WTC11 (cell line): ENCODE measurements at regions not wholly inside any gene's neighbourhood (a gene's known extent, or its start where the extent isn't known, plus 50 kb on each side); places are given as distances from the start of the nearest gene placed in this dataset.

Experiments
- ATAC-seq: fragments of 200-7000 bp; cut with Tn5 transposase; 2 replicates; pipeline ENCODE4 v1.10.0; 2021; ENCODE audit warnings: mild to moderate bottlenecking, moderate library complexity
- CTCF ChIA-PET: fragments of 300-600 bp; sonication (Branson Sonifier 250); formaldehyde crosslinking; loops from one replicate; lab custom pipeline; 2021; ENCODE audit warnings: antibody characterized with exemption; lab: Charles Lee
- POLR2A ChIA-PET: fragments of 350-600 bp; sonication (Branson Sonifier 250); formaldehyde crosslinking; loops from one replicate; lab custom pipeline; 2021; ENCODE audit warnings: antibody characterized with exemption; lab: Charles Lee
- DNase-seq: peaks from one replicate; pipeline ENCODE4 v3.0.0; 2021; ENCODE audit warnings: low spot score
- H3K27ac Mint-ChIP-seq: 2 replicates; pipeline ENCODE4 v1.8.0; 2021; ENCODE audit warnings: mixed read lengths
- H3K27me3 Mint-ChIP-seq: 2 replicates; pipeline ENCODE4 v1.8.0; 2021; ENCODE audit warnings: low read depth, mild to moderate bottlenecking, moderate library complexity, mixed read lengths
- H3K36me3 Mint-ChIP-seq: 2 replicates; pipeline ENCODE4 v1.8.0; 2021; ENCODE audit warnings: mixed read lengths
- H3K4me1 Mint-ChIP-seq: 2 replicates; pipeline ENCODE4 v1.8.0; 2022; ENCODE audit warnings: mixed read lengths
- H3K4me3 Mint-ChIP-seq: 2 replicates; pipeline ENCODE4 v1.8.0; 2021; ENCODE audit warnings: mild to moderate bottlenecking, moderate library complexity, mixed read lengths
- H3K9me3 Mint-ChIP-seq: 2 replicates; pipeline ENCODE4 v1.8.0; 2021; ENCODE audit warnings: mixed read lengths
- CREB1 ChIP-seq: sonication (generic); formaldehyde crosslinking; IDR thresholded peaks from 2 replicates; pipeline ENCODE4 v1.8.0; 2023; ENCODE audit warnings: mild to moderate bottlenecking, missing genetic modification reagents
- ELF4 ChIP-seq: sonication (generic); formaldehyde crosslinking; IDR thresholded peaks from 2 replicates; pipeline ENCODE4 v1.8.1; 2022; ENCODE audit warnings: low read depth, mild to moderate bottlenecking, moderate library complexity, missing genetic modification reagents
- EMX1 ChIP-seq: fragments of 250-450 bp; sonication (Bioruptor Pico); IDR thresholded peaks from 2 replicates; pipeline ENCODE4 v1.8.0; 2021; ENCODE audit warnings: mild to moderate bottlenecking
- FOXP1 ChIP-seq: sonication (generic); formaldehyde crosslinking; IDR thresholded peaks from 2 replicates; pipeline ENCODE4 v1.8.0; 2022; ENCODE audit warnings: missing genetic modification reagents, mild to moderate bottlenecking, moderate library complexity, borderline replicate concordance
- GABPB1 ChIP-seq: sonication (generic); formaldehyde crosslinking; IDR thresholded peaks from 2 replicates; pipeline ENCODE4 v1.8.1; 2023; ENCODE audit warnings: mild to moderate bottlenecking, missing genetic modification reagents
- IRF2 ChIP-seq: sonication (generic); formaldehyde crosslinking; IDR thresholded peaks from 2 replicates; pipeline ENCODE4 v1.8.0; 2022; ENCODE audit warnings: low read depth, missing genetic modification reagents, borderline replicate concordance
- PRRX2 ChIP-seq: fragments of 250-450 bp; sonication (Bioruptor Pico); IDR thresholded peaks from 2 replicates; pipeline ENCODE4 v1.8.0; 2021; ENCODE audit warnings: mild to moderate bottlenecking
- RELA ChIP-seq: sonication (generic); formaldehyde crosslinking; IDR thresholded peaks from 2 replicates; pipeline ENCODE4 v1.8.1; 2022; ENCODE audit warnings: missing genetic modification reagents, mild to moderate bottlenecking, borderline replicate concordance
- SMAD3 ChIP-seq: sonication (generic); formaldehyde crosslinking; IDR thresholded peaks from 2 replicates; pipeline ENCODE4 v1.8.0; 2022; ENCODE audit warnings: missing genetic modification reagents, mild to moderate bottlenecking, borderline replicate concordance
- SMAD4 ChIP-seq: sonication (generic); formaldehyde crosslinking; IDR thresholded peaks from 2 replicates; pipeline ENCODE4 v1.8.0; 2022; ENCODE audit warnings: mild to moderate bottlenecking, missing genetic modification reagents
- TEAD4 ChIP-seq: sonication (generic); formaldehyde crosslinking; IDR thresholded peaks from 2 replicates; pipeline ENCODE4 v1.8.0; 2022; ENCODE audit warnings: mild to moderate bottlenecking, missing genetic modification reagents
- ZNF317 ChIP-seq: sonication (generic); formaldehyde crosslinking; IDR thresholded peaks from 2 replicates; pipeline ENCODE4 v1.8.1; 2023; ENCODE audit warnings: low read depth, mild to moderate bottlenecking, moderate library complexity, missing genetic modification reagents, borderline replicate concordance
- TF ChIP-seq, protein P1 (sequence below): fragments of 250-450 bp; sonication (Bioruptor Pico); IDR thresholded peaks from 2 replicates; pipeline ENCODE4 v1.9.0; 2021; ENCODE audit warnings: moderate library complexity, mild to moderate bottlenecking, inconsistent platforms, borderline replicate concordance
- TF ChIP-seq, protein P2 (sequence below): fragments of 200-600 bp; IDR thresholded peaks from 2 replicates; pipeline ENCODE4 v1.8.0; 2022; ENCODE audit warnings: antibody characterized with exemption
- TF ChIP-seq, protein P3 (sequence below): sonication (generic); formaldehyde crosslinking; IDR thresholded peaks from 2 replicates; pipeline ENCODE4 v1.8.1; 2022; ENCODE audit warnings: low read depth, missing genetic modification reagents, borderline replicate concordance
- TF ChIP-seq, protein P4 (sequence below): sonication (generic); formaldehyde crosslinking; IDR thresholded peaks from 2 replicates; pipeline ENCODE4 v1.8.1; 2023; ENCODE audit warnings: mild to moderate bottlenecking, moderate library complexity, missing genetic modification reagents
- TF ChIP-seq, protein P5 (sequence below): sonication (generic); formaldehyde crosslinking; IDR thresholded peaks from 2 replicates; pipeline ENCODE4 v1.8.0; 2022; ENCODE audit warnings: missing genetic modification reagents
- TF ChIP-seq, protein P6 (sequence below): sonication (generic); formaldehyde crosslinking; IDR thresholded peaks from 2 replicates; pipeline ENCODE4 v1.8.1; 2022; ENCODE audit warnings: mild to moderate bottlenecking, moderate library complexity, missing genetic modification reagents
- TF ChIP-seq, protein P7 (sequence below): sonication (generic); formaldehyde crosslinking; conservative IDR thresholded peaks from 2 replicates; pipeline ENCODE4 v1.8.1; 2022; ENCODE audit warnings: mild to moderate bottlenecking, missing genetic modification reagents
- TF ChIP-seq, protein P8 (sequence below): sonication (generic); formaldehyde crosslinking; IDR thresholded peaks from 2 replicates; pipeline ENCODE4 v1.8.1; 2023; ENCODE audit warnings: mild to moderate bottlenecking, missing genetic modification reagents

DNA sequence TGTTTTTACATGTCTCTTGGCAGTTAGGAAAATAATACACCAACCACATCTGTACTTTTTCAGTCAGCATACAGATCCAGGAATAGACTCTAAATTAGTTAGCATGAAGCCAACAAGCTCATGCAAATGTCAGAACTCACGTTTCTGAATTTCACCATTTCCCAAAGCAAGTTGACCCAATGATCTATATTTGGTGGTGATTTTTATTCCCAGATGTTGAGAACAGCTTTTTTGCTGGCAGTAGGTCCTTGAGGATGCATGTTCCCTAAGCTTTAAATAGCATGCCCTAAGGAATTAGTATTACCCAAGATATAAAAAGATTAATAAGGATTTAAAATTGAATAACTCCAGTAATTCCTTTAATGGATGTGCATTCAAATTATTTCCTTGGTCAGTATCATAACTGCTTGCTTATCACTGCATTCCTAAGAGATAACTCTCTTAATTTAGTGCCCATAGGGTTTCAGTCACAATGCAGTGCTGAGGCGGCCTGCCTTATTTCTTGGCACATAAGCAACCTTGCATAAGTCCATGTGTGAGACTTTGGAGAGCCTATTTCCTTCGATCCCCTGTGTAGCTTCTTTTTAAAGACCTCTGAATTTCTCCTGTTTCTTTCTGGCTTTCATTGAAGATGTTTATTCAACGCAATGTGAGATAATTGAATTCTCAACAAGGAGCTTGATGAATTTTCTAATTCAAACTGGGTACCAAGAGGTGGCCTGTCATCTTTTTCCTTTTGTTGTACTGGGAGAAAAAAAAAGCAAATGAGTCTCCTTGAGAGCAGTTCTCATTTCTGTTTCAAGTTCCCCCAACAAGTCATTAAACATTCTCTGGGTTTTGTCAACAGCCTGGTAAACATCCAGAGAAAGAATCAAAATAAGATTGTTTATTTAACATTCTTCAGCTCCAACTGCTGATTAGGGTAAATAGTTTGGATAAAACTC lies 135.3 kb upstream of the MEOX2 start (continued):
- TF ChIP-seq, protein P1, sequence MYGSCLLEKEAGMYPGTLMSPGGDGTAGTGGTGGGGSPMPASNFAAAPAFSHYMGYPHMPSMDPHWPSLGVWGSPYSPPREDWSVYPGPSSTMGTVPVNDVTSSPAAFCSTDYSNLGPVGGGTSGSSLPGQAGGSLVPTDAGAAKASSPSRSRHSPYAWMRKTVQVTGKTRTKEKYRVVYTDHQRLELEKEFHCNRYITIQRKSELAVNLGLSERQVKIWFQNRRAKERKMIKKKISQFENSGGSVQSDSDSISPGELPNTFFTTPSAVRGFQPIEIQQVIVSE (CRISPR knock-in tag) = no peak
- TF ChIP-seq CREB1 (CRISPR knock-in tag) (no peak), PRRX2 (no peak), SMAD3 (CRISPR knock-in tag) (no peak), RELA (CRISPR knock-in tag) (no peak), IRF2 (CRISPR knock-in tag) (no peak), SMAD4 (CRISPR knock-in tag) (no peak), FOXP1 (CRISPR knock-in tag) (no peak), TEAD4 (CRISPR knock-in tag) (no peak)
- TF ChIP-seq, protein P2, sequence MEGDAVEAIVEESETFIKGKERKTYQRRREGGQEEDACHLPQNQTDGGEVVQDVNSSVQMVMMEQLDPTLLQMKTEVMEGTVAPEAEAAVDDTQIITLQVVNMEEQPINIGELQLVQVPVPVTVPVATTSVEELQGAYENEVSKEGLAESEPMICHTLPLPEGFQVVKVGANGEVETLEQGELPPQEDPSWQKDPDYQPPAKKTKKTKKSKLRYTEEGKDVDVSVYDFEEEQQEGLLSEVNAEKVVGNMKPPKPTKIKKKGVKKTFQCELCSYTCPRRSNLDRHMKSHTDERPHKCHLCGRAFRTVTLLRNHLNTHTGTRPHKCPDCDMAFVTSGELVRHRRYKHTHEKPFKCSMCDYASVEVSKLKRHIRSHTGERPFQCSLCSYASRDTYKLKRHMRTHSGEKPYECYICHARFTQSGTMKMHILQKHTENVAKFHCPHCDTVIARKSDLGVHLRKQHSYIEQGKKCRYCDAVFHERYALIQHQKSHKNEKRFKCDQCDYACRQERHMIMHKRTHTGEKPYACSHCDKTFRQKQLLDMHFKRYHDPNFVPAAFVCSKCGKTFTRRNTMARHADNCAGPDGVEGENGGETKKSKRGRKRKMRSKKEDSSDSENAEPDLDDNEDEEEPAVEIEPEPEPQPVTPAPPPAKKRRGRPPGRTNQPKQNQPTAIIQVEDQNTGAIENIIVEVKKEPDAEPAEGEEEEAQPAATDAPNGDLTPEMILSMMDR = no peak
- TF ChIP-seq, protein P3, sequence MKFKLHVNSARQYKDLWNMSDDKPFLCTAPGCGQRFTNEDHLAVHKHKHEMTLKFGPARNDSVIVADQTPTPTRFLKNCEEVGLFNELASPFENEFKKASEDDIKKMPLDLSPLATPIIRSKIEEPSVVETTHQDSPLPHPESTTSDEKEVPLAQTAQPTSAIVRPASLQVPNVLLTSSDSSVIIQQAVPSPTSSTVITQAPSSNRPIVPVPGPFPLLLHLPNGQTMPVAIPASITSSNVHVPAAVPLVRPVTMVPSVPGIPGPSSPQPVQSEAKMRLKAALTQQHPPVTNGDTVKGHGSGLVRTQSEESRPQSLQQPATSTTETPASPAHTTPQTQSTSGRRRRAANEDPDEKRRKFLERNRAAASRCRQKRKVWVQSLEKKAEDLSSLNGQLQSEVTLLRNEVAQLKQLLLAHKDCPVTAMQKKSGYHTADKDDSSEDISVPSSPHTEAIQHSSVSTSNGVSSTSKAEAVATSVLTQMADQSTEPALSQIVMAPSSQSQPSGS (CRISPR knock-in tag) = no peak
- TF ChIP-seq, protein P4, sequence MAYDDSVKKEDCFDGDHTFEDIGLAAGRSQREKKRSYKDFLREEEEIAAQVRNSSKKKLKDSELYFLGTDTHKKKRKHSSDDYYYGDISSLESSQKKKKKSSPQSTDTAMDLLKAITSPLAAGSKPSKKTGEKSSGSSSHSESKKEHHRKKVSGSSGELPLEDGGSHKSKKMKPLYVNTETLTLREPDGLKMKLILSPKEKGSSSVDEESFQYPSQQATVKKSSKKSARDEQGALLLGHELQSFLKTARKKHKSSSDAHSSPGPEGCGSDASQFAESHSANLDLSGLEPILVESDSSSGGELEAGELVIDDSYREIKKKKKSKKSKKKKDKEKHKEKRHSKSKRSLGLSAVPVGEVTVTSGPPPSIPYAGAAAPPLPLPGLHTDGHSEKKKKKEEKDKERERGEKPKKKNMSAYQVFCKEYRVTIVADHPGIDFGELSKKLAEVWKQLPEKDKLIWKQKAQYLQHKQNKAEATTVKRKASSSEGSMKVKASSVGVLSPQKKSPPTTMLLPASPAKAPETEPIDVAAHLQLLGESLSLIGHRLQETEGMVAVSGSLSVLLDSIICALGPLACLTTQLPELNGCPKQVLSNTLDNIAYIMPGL (CRISPR knock-in tag) = no peak

DNA sequence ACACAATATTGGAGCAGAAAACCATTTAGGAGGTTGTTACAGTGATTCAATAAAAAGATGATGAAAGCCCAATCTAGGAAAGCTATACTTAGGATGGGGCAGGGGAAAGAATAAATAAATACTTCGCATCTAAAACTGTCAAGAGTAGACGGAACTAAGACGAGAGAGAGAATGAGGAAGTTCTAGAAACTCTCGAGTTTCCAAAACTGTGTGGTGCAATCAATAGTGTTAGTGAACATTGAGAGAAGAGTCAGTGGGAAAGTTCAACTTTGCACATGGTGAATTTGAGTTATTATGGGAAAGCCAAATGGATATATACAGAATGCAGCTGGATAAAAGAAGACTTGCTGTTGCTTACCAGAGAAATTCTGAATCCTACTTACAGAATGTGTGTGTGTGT lies 133.8 kb upstream of the MEOX2 start:
- ATAC-seq (no peak), DNase-seq (no peak)
- ChIA-PET POLR2A (no interaction called here), CTCF (no interaction called here)
- Mint-ChIP-seq H3K4me1 (peaks cover 19% of the 10 kb centered on the region), H3K27ac (no peak overlapping the region), H3K27me3 (no peaks in the 10 kb centered on the region), H3K9me3 (0 out of 2 replicates have a peak, but pooled peaks cover 3% of the 10 kb centered on the region), H3K4me3 (no peak overlapping the region), H3K36me3 (no peaks in the 10 kb centered on the region)
- no peak for TF ChIP-seq ZNF317 (CRISPR knock-in tag)
- TF ChIP-seq ELF4 = no peak
- no peak for TF ChIP-seq GABPB1
- TF ChIP-seq, protein P5, sequence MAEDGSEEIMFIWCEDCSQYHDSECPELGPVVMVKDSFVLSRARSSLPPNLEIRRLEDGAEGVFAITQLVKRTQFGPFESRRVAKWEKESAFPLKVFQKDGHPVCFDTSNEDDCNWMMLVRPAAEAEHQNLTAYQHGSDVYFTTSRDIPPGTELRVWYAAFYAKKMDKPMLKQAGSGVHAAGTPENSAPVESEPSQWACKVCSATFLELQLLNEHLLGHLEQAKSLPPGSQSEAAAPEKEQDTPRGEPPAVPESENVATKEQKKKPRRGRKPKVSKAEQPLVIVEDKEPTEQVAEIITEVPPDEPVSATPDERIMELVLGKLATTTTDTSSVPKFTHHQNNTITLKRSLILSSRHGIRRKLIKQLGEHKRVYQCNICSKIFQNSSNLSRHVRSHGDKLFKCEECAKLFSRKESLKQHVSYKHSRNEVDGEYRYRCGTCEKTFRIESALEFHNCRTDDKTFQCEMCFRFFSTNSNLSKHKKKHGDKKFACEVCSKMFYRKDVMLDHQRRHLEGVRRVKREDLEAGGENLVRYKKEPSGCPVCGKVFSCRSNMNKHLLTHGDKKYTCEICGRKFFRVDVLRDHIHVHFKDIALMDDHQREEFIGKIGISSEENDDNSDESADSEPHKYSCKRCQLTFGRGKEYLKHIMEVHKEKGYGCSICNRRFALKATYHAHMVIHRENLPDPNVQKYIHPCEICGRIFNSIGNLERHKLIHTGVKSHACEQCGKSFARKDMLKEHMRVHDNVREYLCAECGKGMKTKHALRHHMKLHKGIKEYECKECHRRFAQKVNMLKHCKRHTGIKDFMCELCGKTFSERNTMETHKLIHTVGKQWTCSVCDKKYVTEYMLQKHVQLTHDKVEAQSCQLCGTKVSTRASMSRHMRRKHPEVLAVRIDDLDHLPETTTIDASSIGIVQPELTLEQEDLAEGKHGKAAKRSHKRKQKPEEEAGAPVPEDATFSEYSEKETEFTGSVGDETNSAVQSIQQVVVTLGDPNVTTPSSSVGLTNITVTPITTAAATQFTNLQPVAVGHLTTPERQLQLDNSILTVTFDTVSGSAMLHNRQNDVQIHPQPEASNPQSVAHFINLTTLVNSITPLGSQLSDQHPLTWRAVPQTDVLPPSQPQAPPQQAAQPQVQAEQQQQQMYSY (CRISPR knock-in tag) = no peak
- TF ChIP-seq, protein P6, sequence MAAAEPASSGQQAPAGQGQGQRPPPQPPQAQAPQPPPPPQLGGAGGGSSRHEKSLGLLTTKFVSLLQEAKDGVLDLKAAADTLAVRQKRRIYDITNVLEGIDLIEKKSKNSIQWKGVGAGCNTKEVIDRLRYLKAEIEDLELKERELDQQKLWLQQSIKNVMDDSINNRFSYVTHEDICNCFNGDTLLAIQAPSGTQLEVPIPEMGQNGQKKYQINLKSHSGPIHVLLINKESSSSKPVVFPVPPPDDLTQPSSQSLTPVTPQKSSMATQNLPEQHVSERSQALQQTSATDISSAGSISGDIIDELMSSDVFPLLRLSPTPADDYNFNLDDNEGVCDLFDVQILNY (CRISPR knock-in tag) = no peak
- TF ChIP-seq, protein P7, sequence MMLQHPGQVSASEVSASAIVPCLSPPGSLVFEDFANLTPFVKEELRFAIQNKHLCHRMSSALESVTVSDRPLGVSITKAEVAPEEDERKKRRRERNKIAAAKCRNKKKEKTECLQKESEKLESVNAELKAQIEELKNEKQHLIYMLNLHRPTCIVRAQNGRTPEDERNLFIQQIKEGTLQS (CRISPR knock-in tag) = no peak
- TF ChIP-seq, protein P8, sequence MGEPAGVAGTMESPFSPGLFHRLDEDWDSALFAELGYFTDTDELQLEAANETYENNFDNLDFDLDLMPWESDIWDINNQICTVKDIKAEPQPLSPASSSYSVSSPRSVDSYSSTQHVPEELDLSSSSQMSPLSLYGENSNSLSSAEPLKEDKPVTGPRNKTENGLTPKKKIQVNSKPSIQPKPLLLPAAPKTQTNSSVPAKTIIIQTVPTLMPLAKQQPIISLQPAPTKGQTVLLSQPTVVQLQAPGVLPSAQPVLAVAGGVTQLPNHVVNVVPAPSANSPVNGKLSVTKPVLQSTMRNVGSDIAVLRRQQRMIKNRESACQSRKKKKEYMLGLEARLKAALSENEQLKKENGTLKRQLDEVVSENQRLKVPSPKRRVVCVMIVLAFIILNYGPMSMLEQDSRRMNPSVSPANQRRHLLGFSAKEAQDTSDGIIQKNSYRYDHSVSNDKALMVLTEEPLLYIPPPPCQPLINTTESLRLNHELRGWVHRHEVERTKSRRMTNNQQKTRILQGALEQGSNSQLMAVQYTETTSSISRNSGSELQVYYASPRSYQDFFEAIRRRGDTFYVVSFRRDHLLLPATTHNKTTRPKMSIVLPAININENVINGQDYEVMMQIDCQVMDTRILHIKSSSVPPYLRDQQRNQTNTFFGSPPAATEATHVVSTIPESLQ (CRISPR knock-in tag) = no peak
- TF ChIP-seq EMX1 = no peak
